Cerebellar nuclear complex (tissue), 1 donor: ENCODE measurements at regions not wholly inside any gene's neighbourhood (a gene's known extent, or its start where the extent isn't known, plus 50 kb on each side); places are given as distances from the start of the nearest gene placed in this dataset.

Experiments
- DNase-seq, 2 experiments: peaks; one replicate each; lab custom pipeline; 2025; lab: John Stamatoyannopoulos, UW

GRCh38 chr20:40808936-40809335, 119.9 kb upstream of the MAFB start:
- DNase-seq, result no peak

GRCh38 chr20:40809361-40809760, 120.3 kb upstream of the MAFB start:
- DNase-seq, result no peak

DNA sequence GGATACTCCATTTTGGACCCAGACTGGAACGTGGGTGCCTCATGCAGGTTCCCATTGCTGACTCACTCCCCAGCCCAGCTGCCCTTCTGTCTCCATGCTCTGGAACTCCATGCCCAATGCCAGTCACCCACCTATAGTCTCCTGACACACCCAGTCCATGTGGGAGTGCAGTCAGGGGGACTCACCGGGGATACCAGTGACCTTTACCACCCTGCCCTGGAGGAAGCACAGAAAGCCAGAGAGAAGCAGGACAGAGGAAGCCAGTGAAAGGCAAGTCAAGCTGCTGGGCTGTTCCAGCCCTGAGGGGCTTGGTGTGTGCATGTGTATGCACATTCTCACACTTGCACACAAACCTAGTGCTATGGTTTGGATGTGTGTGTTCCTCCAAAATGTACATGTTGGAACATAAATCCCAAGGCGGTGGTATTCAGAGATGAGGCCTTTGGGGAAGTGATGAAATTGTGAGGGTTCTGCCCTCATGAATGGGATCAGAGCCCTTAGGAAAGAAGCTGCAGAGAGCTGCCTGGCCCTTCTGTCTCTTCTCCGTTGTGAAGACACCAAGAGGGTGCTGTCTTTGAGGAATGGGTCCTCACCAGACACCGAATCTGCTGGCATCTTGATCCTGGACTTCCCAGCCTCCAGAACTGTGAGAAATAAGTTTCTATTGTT, 121.4 kb upstream of the MAFB start:
- DNase-seq, result no peak

DNA sequence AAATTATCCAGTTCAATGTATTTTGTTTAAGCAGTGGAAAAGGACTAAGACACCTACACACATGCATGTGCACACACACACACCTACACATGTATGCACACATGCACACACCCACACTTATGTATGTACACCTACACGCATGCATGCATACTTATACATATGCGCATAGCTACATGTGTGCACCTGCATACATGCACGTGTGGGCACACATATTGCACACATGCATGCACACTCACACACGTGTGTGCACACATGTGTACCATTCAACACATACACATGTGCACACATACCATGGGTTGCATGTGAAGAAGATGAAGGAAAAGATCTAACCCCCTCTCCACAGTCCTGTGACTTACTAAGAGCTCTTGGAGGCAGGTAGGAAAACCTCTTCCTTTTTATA, 122.0 kb upstream of the MAFB start:
- no peak for DNase-seq

- no peak for DNase-seq
Measured at GRCh38 chr20:40811660-40812414, 122.8 kb upstream of the MAFB start.

DNA sequence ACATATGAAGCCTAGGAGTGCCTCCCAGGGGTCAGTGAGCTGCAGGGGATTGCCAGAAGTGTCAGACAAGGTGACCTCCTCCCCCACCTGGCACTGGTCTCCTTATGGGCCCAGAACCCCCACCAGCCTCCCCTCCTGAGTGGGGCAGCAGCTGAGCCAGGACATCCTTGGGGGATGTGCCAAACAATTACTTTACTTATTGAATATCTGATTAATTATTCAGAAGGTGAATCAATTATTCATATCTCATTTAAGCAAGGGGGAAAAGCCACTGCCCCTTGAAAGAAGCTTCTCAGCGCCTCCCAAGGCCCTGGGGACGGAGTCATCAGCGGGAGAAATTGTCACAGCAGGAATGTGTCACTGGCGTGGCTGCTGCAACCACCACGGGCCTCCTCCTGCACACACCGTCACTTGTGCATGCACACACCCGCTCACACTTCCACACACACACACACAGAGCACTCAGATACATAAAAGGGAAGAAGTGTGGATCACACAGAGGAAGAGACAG, 123.4 kb upstream of the MAFB start:
- no peak for DNase-seq

DNA sequence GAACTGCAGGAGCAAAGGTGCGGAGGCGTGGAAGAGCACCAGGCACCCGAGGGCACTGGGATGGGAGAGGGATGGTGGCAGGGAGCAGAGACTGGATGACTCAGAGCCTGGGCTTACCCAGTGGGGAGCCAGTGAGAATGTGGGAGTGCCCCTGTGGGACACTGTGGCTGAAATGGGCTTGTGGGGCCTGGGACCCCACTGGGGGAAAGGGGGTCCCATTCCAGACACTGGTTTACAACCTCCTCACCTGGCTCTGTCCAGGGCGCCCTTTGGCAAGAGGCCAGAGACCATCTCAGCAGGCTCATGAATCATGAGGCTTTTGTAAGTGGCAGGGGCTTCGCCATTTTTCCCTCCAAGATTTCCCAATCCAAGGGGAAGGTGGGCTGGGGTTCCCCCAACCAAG, 124.0 kb upstream of the MAFB start:
- no peak for DNase-seq

- no peak for DNase-seq
Measured at GRCh38 chr20:40813708-40814630, 124.9 kb upstream of the MAFB start.

- no peak for DNase-seq
Measured at GRCh38 chr20:40814631-40814960, 125.6 kb upstream of the MAFB start.

GRCh38 chr20:40815156-40816038, 126.4 kb upstream of the MAFB start:
- no peak for DNase-seq

- DNase-seq, result no peak
Measured at GRCh38 chr20:40816039-40816352, 127.0 kb upstream of the MAFB start.

GRCh38 chr20:40821429-40821828, 132.4 kb upstream of the MAFB start:
- no peak for DNase-seq

GRCh38 chr20:40826699-40827098, 137.7 kb upstream of the MAFB start:
- DNase-seq, result no peak

DNA sequence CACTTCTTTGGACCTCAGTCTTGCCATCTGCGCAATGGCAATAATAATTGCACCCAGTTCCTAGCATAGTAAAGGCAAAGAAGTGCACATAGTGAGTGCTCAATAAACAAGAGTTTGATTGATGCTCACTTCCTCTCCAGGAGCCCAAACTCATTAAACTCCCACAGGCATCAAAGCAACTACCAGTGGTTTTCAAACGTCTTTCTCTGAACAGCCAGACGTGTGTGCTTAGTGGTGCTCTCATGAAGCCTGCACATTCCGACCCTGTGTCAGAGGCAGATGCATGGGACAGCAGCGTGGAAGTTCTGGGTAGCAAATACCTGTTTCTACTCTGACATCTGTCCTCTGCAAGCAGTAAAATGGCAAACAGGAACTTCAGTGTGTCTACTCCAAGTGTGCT, 146.3 kb upstream of the MAFB start:
- DNase-seq, result no peak

GRCh38 chr20:40838509-40838908, 149.5 kb upstream of the MAFB start:
- DNase-seq, result no peak

DNA sequence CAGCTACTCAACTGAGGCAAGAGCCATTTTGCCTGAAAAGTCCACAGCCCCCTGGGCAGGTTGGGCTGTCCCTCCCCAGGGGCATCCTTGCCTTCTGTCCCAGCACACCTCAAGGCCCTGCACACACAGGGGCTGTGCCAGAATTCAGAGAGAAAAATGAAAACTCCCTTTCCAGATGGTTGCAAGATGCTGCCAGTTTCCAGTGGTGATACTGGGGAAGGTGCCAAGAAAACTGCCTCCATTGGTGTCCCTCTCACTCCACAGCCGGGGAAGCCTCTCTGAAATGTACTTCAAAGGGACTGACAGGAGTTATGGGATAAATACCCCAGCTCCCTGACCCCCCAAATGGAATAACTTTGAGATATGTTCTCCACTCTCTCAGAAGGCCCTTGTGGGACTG, 154.2 kb upstream of the MAFB start:
- DNase-seq, result no peak

DNA sequence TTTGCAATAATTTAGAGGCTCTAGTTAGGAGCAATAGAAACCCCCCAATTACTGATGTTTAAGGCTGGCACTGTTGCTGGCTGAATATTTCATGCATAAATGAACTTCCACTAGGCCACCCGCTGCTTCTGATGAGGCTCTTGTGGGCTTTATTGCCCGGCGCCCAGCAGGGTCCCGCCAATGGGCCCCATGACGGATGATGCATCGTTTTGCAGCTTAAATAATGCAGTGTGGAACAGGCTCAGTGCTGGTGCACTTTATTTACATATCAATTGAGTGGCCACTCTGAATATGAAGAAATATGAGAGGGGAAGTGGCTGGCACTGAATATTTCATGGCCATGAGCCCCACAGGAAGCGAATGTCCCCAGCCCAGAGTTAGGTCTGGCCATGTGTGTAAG, 155.3 kb upstream of the MAFB start:
- no peak for DNase-seq

DNA sequence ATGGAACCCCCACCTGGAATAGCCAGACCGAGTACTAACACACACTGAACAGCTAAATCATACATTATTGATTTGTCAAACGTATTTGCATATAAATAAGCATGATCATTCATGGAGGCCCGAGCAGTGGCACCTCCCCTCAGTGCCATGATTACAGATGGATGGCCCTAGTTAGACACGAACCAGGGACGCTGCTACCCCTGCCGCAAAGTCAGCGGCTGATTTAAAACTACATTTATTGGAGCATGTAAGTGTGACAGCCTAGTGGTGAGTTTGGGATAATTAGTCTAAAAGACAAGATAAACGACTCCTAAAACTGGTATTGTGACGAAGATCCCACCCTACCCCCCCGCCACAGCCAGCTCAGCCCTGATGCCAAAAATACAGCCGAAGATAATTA, 159.1 kb upstream of the MAFB start:
- no peak for DNase-seq

DNA sequence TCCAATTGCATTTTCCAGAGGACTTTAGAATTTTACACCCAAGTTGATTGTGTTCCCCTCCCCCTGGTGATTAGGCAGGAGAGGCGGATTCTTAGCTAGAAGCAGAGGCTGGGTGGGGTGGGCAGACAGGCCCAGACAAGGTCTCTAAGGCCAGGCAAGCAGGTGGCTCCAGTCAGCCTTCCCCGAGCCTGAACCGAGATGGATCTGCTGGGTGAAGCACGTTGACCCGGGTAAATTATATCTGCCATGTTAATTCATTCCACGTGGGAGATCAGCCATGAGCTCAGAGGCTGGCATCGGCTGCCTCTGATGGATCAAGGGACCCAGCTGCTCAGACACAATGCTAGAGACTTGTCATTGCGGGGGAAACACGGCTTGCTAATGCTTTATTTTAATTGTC, 159.5 kb upstream of the MAFB start:
- DNase-seq, result no peak

DNA sequence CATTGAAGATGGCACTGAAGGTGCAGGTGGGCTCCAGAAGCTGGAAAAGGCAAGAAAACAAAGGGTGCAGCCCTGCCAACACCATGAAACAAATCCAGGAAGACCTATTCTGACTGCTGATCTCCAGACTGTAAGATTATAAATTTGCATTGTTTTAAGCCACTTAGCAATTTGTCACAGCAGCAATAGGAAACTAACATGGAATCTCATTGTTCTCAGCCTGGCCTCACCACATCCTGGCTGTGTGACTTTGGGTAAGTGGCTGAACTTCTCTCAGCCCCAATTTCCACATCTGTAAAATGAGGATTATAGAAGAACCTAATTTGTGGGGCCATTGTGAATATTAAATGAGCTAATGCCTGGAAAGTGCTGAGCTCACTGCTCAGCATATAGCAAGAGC, 160.4 kb upstream of the MAFB start:
- no peak for DNase-seq

- DNase-seq, result no peak
Measured at GRCh38 chr20:40851051-40851450, 162.0 kb upstream of the MAFB start.

GRCh38 chr20:40855269-40855668, 166.2 kb upstream of the MAFB start:
- no peak for DNase-seq
